ENCODE measurements at regions not wholly inside any gene's neighbourhood (a gene's known extent, or its start where the extent isn't known, plus 50 kb on each side); places are given as distances from the start of the nearest gene placed in this dataset.

DNA sequence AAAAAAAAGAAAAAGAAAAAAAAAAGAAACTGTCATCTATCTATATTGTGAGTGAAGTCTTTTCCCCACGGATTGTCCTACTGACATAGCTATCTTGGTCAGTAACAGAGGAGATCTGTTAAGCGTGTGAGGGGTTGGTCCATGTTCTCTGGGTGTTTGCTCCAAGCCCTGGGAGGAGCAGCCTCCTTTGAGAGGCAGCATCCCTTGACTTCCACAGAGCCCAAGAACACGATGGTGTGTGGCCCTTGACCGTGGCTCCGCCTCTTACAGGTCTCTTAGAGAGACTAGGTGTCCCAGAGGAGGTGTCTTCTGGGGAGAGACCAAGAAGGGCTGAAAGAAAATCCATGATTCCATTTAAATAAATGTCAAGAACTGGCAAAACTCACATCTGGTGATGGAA is 60.1 kb upstream of the GTSF1L start:
- TF ChIP-seq EZH2phosphoT487 (IDR thresholded peaks at IDR 0.05) (no peak), EZH2 (IDR thresholded peaks at IDR 0.05) (no peak)
- TF ChIP-seq, protein P1, sequence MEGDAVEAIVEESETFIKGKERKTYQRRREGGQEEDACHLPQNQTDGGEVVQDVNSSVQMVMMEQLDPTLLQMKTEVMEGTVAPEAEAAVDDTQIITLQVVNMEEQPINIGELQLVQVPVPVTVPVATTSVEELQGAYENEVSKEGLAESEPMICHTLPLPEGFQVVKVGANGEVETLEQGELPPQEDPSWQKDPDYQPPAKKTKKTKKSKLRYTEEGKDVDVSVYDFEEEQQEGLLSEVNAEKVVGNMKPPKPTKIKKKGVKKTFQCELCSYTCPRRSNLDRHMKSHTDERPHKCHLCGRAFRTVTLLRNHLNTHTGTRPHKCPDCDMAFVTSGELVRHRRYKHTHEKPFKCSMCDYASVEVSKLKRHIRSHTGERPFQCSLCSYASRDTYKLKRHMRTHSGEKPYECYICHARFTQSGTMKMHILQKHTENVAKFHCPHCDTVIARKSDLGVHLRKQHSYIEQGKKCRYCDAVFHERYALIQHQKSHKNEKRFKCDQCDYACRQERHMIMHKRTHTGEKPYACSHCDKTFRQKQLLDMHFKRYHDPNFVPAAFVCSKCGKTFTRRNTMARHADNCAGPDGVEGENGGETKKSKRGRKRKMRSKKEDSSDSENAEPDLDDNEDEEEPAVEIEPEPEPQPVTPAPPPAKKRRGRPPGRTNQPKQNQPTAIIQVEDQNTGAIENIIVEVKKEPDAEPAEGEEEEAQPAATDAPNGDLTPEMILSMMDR (IDR thresholded peaks at IDR 0.05): no peak
- H3K36me3 Mint-ChIP-seq: peaks cover 2% of the 10 kb centered on the region
- Histone ChIP-seq H3F3A (ENCODE audit: low read depth) (no peaks in the 10 kb centered on the region), H3K4me2 (no peak overlapping the region), H3K27ac (no peak overlapping the region), H2AFZ (replicated peaks) (no peak overlapping the region), H3K4me1 (no peaks in the 10 kb centered on the region), H3K9me3 (ENCODE audit: low read depth) (peaks cover 2% of the 10 kb centered on the region), H4K20me1 (ENCODE audit: low read depth) (no peaks in the 10 kb centered on the region), H3K9ac (no peak overlapping the region), H3K36me3 (no peaks in the 10 kb centered on the region), H3K27me3 (no peaks in the 10 kb centered on the region), H3K79me2 (ENCODE audit: low read depth) (no peaks in the 10 kb centered on the region), H3K4me3 (no peak overlapping the region)
- H3K27me3 Mint-ChIP-seq (ENCODE audit: insufficient read depth, low read depth): peaks cover 3% of the 10 kb centered on the region
- H3K4me3 Mint-ChIP-seq: no peak overlapping the region
- no peaks in the 10 kb centered on the region for H3K4me1 Mint-ChIP-seq
- H3K27ac Mint-ChIP-seq: no peak overlapping the region
- H3K9me3 Mint-ChIP-seq: peaks cover under 1% of the 10 kb centered on the region
- no peak for DNase-seq (ENCODE audit: low spot score)

DNA sequence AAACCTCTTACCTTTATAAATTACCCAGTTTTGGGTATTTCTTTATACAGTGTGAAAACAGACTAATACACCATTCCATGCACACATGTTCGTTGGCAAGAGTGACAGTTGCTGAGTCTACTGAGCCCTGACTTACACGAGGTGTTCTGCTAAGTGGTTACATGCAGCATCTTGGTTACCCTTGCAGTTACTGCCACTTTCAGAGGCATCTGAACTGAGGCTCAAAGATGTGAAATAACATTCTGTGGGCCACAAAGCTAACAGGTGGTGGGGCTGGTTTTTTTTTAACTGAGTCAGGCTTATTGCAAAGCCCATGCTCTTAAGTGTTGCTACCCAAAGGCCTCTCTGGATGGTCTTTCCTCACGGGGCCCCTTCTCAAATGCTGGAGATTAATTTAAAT is 54.4 kb upstream of the GTSF1L start:
- H3K27me3 Mint-ChIP-seq (ENCODE audit: insufficient read depth, low read depth): no peaks in the 10 kb centered on the region
- TF ChIP-seq, protein P1 (IDR thresholded peaks at IDR 0.05): no peak
- TF ChIP-seq EZH2phosphoT487 (IDR thresholded peaks at IDR 0.05) (no peak), EZH2 (IDR thresholded peaks at IDR 0.05) (no peak)

DNA sequence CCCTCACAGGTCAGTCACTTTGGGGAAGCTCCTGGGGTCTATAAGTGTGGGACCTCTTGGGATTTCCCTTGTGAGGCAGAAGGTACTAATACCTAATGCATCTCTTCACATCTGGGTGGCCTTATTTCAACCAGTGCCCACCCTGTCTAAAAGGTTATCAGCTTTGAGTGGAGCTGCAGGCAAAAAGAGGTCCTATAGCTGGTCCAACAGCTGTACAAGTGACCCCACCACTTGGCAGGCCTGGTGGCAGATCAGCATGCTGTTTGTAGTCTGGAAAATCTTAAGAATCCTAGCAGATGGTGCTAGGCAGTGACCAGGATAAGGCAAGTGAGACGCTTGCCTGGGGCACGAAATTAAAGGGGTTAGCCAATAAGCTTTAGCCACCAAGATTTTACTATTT is 51.6 kb upstream of the GTSF1L start:
- H3K36me3 Mint-ChIP-seq: no peaks in the 10 kb centered on the region

More for the DNA sequence above, 54.4 kb upstream of the GTSF1L start:
- Mint-ChIP-seq H3K27ac (no peak overlapping the region), H3K9me3 (peaks cover 9% of the 10 kb centered on the region), H3K4me3 (no peak overlapping the region), H3K4me1 (no peaks in the 10 kb centered on the region), H3K36me3 (peaks cover 2% of the 10 kb centered on the region)
- Histone ChIP-seq H3K27ac (no peak overlapping the region), H3K4me3 (no peak overlapping the region), H3F3A (ENCODE audit: low read depth) (no peaks in the 10 kb centered on the region), H3K36me3 (no peaks in the 10 kb centered on the region), H3K79me2 (ENCODE audit: low read depth) (no peaks in the 10 kb centered on the region), H3K9me3 (ENCODE audit: low read depth) (no peaks in the 10 kb centered on the region), H3K4me1 (no peaks in the 10 kb centered on the region), H4K20me1 (ENCODE audit: low read depth) (no peaks in the 10 kb centered on the region), H3K9ac (no peak overlapping the region), H3K27me3 (no peaks in the 10 kb centered on the region), H3K4me2 (no peak overlapping the region), H2AFZ (replicated peaks) (no peak overlapping the region)
- no peak for DNase-seq (ENCODE audit: low spot score)

More for the DNA sequence above, 51.6 kb upstream of the GTSF1L start:
- Histone ChIP-seq H3K4me3 (no peak overlapping the region), H3K27me3 (no peaks in the 10 kb centered on the region), H3K9ac (no peak overlapping the region), H3K79me2 (ENCODE audit: low read depth) (no peaks in the 10 kb centered on the region), H3K9me3 (ENCODE audit: low read depth) (no peaks in the 10 kb centered on the region), H3K27ac (no peak overlapping the region), H3K36me3 (no peaks in the 10 kb centered on the region), H3K4me1 (no peaks in the 10 kb centered on the region), H2AFZ (replicated peaks) (no peak overlapping the region), H3K4me2 (no peak overlapping the region), H4K20me1 (ENCODE audit: low read depth) (no peaks in the 10 kb centered on the region), H3F3A (ENCODE audit: low read depth) (no peaks in the 10 kb centered on the region)
- H3K4me1 Mint-ChIP-seq: no peaks in the 10 kb centered on the region
- no peak for DNase-seq (ENCODE audit: low spot score)
- no peak overlapping the region for H3K4me3 Mint-ChIP-seq
- H3K27me3 Mint-ChIP-seq (ENCODE audit: insufficient read depth, low read depth): peaks cover 2% of the 10 kb centered on the region
- peaks cover 9% of the 10 kb centered on the region for H3K9me3 Mint-ChIP-seq
- TF ChIP-seq, protein P1 (IDR thresholded peaks at IDR 0.05): no peak
- TF ChIP-seq EZH2phosphoT487 (IDR thresholded peaks at IDR 0.05) (no peak), EZH2 (IDR thresholded peaks at IDR 0.05) (no peak)
- H3K27ac Mint-ChIP-seq: no peak overlapping the region

Data from neural progenitor cell (in vitro differentiated cells).